ENCODE measurements at regions not wholly inside any gene's neighbourhood (a gene's known extent, or its start where the extent isn't known, plus 50 kb on each side); places are given as distances from the start of the nearest gene placed in this dataset.

- no peak for DNase-seq
Measured at GRCh38 chr15:95095250-95095649, 863.9 kb downstream of the MCTP2 start.

- DNase-seq: no peak
Measured at GRCh38 chr15:95096651-95097050, 865.3 kb downstream of the MCTP2 start.

DNA sequence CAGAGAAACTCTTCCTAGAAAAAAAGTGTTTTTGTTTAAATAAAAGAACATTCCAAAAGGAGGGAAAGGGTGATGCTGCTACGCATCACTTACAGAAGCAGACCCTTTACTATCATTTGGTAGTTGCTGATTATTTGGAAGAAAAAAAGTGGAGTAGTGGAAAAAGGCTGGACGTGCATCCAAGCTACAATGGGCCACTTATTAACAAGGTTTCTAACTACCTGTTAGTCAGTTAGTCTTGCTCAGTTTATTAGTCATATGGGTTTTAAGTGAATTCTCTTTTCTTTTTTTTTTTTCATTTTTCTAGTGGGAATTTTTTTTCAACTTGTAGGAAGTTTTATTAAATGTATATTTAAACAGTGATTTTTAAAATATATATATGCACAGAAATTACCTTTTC, 866.0 kb downstream of the MCTP2 start:
- DNase-seq: no peak

DNA sequence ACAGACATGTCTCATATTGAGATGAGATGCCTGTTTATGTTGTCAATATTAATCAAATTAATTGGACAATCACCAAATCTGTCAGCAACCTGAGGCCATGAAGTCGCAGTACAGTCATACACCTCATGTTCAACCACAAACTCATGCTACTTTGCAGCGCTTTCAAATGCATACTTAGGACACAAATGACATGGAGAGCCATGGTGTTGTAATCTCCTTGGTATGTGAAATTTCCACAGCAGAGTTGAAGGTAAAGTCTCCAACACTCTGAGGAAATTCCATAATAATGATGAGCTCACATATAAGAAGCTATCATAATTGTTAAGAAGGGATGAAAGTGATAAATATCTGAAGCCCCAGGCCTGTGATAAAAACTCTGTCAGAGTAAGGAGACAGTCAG, 873.9 kb downstream of the MCTP2 start:
- DNase-seq: no peak

DNA sequence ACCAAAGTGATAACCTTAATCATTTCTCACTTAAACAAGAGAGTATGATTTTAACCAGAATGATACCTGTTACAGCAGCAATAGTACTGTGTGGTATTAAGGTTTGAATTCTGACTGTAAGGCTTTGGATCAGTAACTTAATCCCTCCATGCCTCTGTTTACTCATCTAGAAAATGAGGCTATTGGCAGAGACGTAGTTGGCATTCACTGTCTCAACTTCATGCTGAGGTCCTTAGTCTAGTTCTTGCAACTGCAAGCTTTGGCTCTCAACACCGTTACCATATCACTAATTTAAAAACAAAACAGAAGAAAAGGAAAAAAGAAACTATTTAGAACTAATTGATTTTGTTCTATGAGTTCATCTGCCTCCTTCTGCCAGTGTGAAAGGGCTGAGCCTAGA, 875.4 kb downstream of the MCTP2 start:
- DNase-seq: no peak

- no peak for DNase-seq
Measured at GRCh38 chr15:95108673-95109072, 877.3 kb downstream of the MCTP2 start.

DNA sequence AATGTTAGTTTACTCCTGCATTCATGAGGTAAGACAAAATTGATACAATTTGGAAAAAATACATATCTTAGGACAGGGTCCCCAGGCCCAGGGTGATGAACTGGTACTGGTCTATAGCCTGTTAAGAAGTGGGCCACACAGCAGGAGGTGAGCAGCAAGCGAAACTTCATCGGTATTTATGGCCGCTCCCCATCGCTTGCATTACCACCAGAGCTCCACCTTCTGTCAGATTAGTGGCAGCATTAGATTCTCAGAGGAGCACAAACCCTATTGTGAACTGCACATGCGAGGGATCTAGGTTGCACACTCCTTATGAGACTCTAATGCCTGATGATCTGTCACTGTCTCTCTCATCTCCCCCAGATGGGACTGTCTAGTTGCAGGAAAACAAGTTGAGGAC, 880.6 kb downstream of the MCTP2 start:
- no peak for DNase-seq

GRCh38 chr15:95113041-95113440, 881.7 kb downstream of the MCTP2 start:
- no peak for DNase-seq

GRCh38 chr15:95119041-95119610, 887.8 kb downstream of the MCTP2 start:
- no peak for DNase-seq

GRCh38 chr15:95120595-95120994, 889.2 kb downstream of the MCTP2 start:
- no peak for DNase-seq

DNA sequence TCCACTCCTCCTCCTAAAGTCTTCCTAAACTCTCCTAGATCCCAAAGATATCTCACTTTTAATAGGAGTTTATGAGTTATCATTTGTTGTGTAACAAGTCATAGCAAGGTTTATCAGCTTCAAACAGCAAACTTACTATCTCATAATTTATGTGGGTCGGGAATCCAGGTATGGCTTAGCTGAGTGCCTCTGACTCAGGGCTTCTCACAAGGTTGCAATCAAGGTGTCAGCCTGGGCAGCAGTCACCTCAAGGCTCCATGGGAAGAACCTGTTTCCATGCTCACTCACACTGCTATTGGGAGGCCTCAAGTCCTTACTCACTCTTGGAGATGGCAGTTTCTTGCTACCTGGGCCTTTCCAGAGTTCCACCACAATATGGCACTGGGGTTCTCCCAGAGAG, 889.8 kb downstream of the MCTP2 start:
- DNase-seq: no peak

GRCh38 chr15:95125803-95126202, 894.4 kb downstream of the MCTP2 start:
- DNase-seq: no peak

DNA sequence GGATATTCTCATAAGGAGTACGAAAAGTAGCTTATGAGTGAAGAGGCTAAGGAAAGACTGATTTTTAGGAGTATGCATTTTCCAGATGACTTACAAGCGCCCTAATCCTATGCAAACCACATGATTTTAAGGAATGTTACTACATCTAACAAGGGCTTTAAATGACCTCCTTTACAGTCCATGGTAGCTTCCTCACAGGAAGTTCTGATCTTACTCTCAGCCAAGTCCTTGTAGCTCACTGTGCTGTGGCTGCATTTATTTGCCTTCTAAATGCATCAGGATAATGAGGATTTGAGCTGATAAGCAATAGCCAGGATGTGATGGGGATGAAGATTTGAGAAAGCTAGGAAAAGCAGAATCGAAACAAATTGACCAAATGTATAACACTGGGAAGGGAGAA, 896.0 kb downstream of the MCTP2 start:
- DNase-seq: no peak

- DNase-seq: no peak
Measured at GRCh38 chr15:95129574-95129973, 898.2 kb downstream of the MCTP2 start.

- no peak for DNase-seq
Measured at GRCh38 chr15:95131131-95131556, 899.8 kb downstream of the MCTP2 start.

DNA sequence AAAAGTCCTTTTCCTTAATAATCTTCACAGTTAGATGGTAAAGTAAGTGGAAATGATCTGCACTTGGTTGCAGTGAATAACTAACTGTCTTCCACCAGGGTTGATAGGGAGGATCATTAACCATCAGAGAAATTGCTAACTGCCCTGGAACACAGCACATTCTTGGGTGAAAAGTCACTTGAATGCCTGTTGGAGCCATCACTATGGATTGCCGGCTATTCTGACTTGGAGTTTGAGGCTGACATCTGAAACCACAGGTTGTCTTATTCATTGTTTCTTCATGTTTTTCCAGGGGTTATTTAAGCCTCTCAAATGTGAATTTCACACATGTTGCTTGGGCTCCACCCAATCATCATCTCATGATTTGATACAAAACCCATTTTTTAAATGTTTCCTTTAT, 901.4 kb downstream of the MCTP2 start:
- no peak for DNase-seq

DNA sequence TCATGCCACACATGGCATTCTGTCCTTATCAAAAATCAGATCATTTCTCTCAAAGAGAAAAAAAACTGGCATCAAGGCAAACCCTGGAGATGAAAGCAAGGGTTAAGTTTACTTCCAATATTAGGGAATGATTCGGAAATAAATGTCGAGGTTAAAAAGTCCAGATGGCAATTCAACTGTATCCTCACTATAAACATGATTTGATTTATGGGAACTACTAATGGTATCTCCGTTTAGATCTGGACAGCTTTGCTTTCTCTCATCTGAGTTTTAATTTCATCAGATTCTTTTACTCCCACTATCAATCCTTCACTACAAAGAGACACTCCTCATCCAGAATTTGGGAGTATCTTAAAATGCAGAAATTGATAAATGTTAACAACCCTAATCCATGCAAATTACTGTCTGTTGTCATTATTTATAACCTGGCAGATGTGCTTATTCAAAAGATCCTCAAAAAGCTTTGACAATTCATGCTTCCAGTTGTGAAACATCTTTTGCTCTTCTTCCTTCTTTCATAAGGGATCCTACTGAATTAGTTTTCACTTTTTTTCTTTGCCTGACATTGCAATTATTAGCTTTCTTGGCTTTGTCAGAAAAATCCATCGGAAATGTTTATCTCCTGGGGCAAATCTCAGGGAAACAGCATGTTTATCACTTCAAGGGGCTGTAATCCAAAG, 903.2 kb downstream of the MCTP2 start:
- DNase-seq: no peak

GRCh38 chr15:95138604-95139270, 907.4 kb downstream of the MCTP2 start:
- no peak for DNase-seq

- no peak for DNase-seq
Measured at GRCh38 chr15:95141486-95141885, 910.1 kb downstream of the MCTP2 start.

- no peak for DNase-seq
Measured at GRCh38 chr15:95142531-95142930, 911.2 kb downstream of the MCTP2 start.

DNA sequence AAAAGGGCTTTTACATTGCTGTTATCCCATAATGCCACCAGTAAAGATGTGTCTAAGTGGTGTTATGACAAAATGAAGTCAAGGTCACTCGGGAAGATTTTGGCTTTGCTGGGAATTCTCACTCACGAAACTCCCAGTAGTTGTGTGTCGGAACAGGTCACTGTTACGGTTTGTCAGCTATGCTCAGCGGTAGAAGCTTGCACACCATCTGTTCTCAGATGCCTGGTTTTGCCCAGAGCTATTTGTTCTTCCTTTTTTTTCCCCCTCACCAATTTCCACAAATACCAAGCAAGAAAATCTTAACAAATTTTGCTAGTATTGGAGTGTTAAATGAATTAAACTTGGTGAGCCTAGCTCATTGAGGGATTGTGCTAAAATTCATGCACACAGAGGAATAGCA, 915.1 kb downstream of the MCTP2 start:
- DNase-seq: no peak

DNA sequence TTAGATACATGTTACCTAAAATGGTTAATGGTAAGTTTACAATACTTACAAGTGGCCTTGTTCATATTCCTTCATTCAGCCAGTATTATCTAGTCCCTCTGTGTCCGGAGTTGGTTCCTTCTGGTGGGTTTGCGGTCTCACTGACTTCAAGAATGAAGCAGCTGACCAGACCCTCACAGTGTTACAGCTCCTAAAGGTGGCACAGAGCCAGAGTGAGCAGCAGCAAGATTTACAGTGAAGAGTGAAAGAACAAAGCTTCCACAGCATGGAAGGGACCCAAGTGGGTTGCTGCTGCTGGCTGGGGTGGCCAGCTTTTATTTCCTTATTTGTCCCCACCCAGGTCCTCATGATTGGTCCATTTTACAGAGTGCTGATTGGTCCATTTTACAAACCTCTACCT, 916.8 kb downstream of the MCTP2 start:
- no peak for DNase-seq

DNA sequence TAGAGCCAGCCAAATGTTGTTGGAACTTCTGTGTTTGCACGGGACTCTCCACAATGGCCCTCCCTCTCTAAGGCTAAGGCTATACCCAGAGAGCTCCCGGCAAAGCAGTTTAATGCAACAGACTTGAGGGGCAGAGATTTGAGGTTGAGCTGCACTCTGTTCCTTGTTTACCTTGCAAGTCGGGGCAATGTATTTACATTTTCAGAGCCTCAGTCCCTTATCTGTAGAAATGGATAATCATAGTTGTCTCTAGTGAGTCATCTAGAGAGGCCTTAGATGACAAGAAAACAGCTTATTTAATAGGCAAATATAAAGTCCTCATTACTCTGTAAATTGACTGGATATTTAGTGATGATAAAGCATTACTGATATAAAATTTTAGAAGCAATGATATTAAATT, 917.7 kb downstream of the MCTP2 start:
- no peak for DNase-seq

DNA sequence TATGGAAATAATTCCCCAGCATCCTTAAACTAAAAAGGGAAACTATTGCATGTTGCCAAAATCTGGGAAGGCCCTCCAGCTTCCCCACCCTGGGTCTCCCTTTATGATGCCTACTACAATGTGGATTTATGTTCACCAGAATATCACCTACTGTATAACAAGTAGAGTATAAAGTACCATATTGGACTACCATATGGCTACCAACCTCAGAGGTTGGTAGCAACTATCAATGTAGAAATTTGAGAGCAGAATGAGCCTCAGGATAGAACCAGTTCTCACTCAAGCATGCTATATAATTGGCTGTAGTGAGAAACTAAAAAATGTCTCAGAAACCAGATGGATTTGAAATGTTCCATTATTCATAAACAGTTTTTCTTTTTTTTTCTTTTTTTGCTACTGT, 918.4 kb downstream of the MCTP2 start:
- DNase-seq: no peak

GRCh38 chr15:95150466-95150865, 919.1 kb downstream of the MCTP2 start:
- DNase-seq: no peak
